IMR-90 (cell line): ENCODE measurements at regions not wholly inside any gene's neighbourhood (a gene's known extent, or its start where the extent isn't known, plus 50 kb on each side); places are given as distances from the start of the nearest gene placed in this dataset.

ENCODE experiments used
- ATAC-seq: fragments of 200-7000 bp; cut with Tn5 transposase; 2 replicates; pipeline ENCODE4 v1.9.1; 2020; ENCODE audit warnings: low read depth, mild to moderate bottlenecking, moderate library complexity
- BruUV-seq: library from RNA; stranded (reverse); fragments of 400-500 nt; replicated peaks from 2 replicates; lab custom pipeline; 2021; lab: Mats Ljungman, UMichigan
- CTCF ChIA-PET: fragments of 300-600 bp; formaldehyde crosslinking; extraction: SDS; loops from one replicate; lab custom pipeline; 2021; ENCODE audit warnings: antibody characterized with exemption; lab: Yijun Ruan, JAX
- POLR2A ChIA-PET: fragments of 300-600 bp; sonication (Branson Sonifier 250); formaldehyde crosslinking; loops from one replicate; lab custom pipeline; 2022; ENCODE audit warnings: antibody characterized with exemption; ENCODE audit not compliant: unreplicated experiment; lab: Charles Lee
- DNase-seq: peaks from one replicate; pipeline ENCODE4 v3.0.0; 2013
- H2AFZ ChIP-seq: replicated peaks from 2 replicates; pipeline ENCODE3; 2013; ENCODE audit warnings: low read length, mild to moderate bottlenecking; ENCODE audit not compliant: poor library complexity
- H2AK5ac ChIP-seq: 2 replicates; pipeline ENCODE4 v1.6.1; 2013; ENCODE audit warnings: low read depth, low read length, inconsistent platforms
- H2AK9ac ChIP-seq: replicated peaks from 2 replicates; pipeline ENCODE3; 2013; ENCODE audit warnings: mild to moderate bottlenecking, low read depth, low read length, moderate library complexity; ENCODE audit not compliant: poor library complexity
- H2BK120ac ChIP-seq: 2 replicates; pipeline ENCODE4 v1.6.1; 2013; ENCODE audit warnings: low read depth, low read length, inconsistent platforms
- H2BK15ac ChIP-seq: 3 replicates; pipeline ENCODE4 v1.6.1; 2013; ENCODE audit warnings: low read depth, low read length, inconsistent platforms
- H2BK20ac ChIP-seq: 2 replicates; pipeline ENCODE4 v1.6.1; 2013; ENCODE audit warnings: low read depth, mild to moderate bottlenecking, inconsistent platforms, low read length, moderate library complexity
- H2BK5ac ChIP-seq: 2 replicates; pipeline ENCODE4 v1.6.1; 2013; ENCODE audit warnings: mild to moderate bottlenecking, low read depth, low read length, inconsistent platforms; ENCODE audit not compliant: poor library complexity, severe bottlenecking
- H3K14ac ChIP-seq: replicated peaks from 2 replicates; pipeline ENCODE4 v1.6.1; 2013; ENCODE audit warnings: low read depth, low read length, inconsistent platforms
- H3K18ac ChIP-seq: 2 replicates; pipeline ENCODE4 v1.6.1; 2013; ENCODE audit warnings: low read depth, low read length, control low read depth
- H3K23ac ChIP-seq: 2 replicates; pipeline ENCODE4 v1.6.1; 2013; ENCODE audit warnings: low read depth, low read length, inconsistent platforms
- H3K27ac ChIP-seq: 2 replicates; pipeline ENCODE4 v1.5.1; 2013; ENCODE audit warnings: mild to moderate bottlenecking, control low read depth, low read length; ENCODE audit not compliant: insufficient read depth
- H3K27me3 ChIP-seq: 2 replicates; pipeline ENCODE4 v1.6.1; 2013; ENCODE audit warnings: low read length; ENCODE audit not compliant: control insufficient read depth, insufficient read depth
- H3K36me3 ChIP-seq: 2 replicates; pipeline ENCODE4 v1.6.1; 2013; ENCODE audit warnings: low read length, mixed read lengths; ENCODE audit not compliant: control insufficient read depth, insufficient read depth
- H3K4ac ChIP-seq: 2 replicates; pipeline ENCODE4 v1.6.1; 2013; ENCODE audit warnings: low read depth, low read length, inconsistent platforms
- H3K4me1 ChIP-seq: 2 replicates; pipeline ENCODE4 v1.6.1; 2013; ENCODE audit warnings: low read length, mixed read lengths; ENCODE audit not compliant: control insufficient read depth, insufficient read depth
- H3K4me2 ChIP-seq: 2 replicates; pipeline ENCODE4 v1.6.1; 2013; ENCODE audit warnings: low read depth, mild to moderate bottlenecking, control low read depth, low read length, moderate library complexity
- H3K4me3 ChIP-seq: 2 replicates; pipeline ENCODE4 v1.5.1; 2013; ENCODE audit warnings: low read depth, mild to moderate bottlenecking, control low read depth, low read length, moderate library complexity; ENCODE audit not compliant: insufficient read depth
- H3K56ac ChIP-seq: 2 replicates; pipeline ENCODE4 v1.6.1; 2013; ENCODE audit warnings: low read length, inconsistent platforms; ENCODE audit not compliant: insufficient read depth; ENCODE audit errors: extremely low read depth
- H3K79me1 ChIP-seq, 2 experiments: 2 replicates each; pipeline ENCODE4 v1.6.1; 2013; ENCODE audit warnings: low read length in 2 of 2, inconsistent platforms in 1 of 2, low read depth in 1 of 2
- H3K9ac ChIP-seq: 2 replicates; pipeline ENCODE4 v1.6.1; 2013; ENCODE audit warnings: low read depth, low read length, control low read depth
- H3K9me1 ChIP-seq: 2 replicates; pipeline ENCODE4 v1.6.1; 2013; ENCODE audit warnings: low read length, inconsistent platforms; ENCODE audit not compliant: insufficient read depth
- H3K9me3 ChIP-seq: 2 replicates; pipeline ENCODE4 v1.6.1; 2013; ENCODE audit warnings: low read length; ENCODE audit not compliant: control insufficient read depth, insufficient read depth
- H4K20me1 ChIP-seq: 2 replicates; pipeline ENCODE4 v1.6.1; 2013; ENCODE audit warnings: low read length, inconsistent platforms; ENCODE audit not compliant: insufficient read depth
- H4K5ac ChIP-seq: 2 replicates; pipeline ENCODE4 v1.6.1; 2013; ENCODE audit warnings: mild to moderate bottlenecking, low read depth, low read length, control low read depth
- H4K8ac ChIP-seq, 2 experiments: 2 replicates each; pipeline ENCODE4 v1.6.1; 2013; ENCODE audit warnings: low read depth in 2 of 2, low read length in 2 of 2, control low read depth in 1 of 2, inconsistent platforms in 1 of 2
- H4K91ac ChIP-seq: 2 replicates; pipeline ENCODE4 v1.6.1; 2013; ENCODE audit warnings: low read depth, low read length, inconsistent platforms; ENCODE audit not compliant: insufficient read depth
- BHLHE40 ChIP-seq: fragments of 150-350 bp; IDR thresholded peaks from 2 replicates; pipeline ENCODE4 v1.6.1; 2016; ENCODE audit warnings: mild to moderate bottlenecking, low read depth, low read length
- CEBPB ChIP-seq: IDR thresholded peaks from 2 replicates; pipeline ENCODE4 v1.6.1; 2012; ENCODE audit warnings: low read depth, low read length, improper control_type of control experiment
- CHD1 ChIP-seq: IDR thresholded peaks from 2 replicates; pipeline ENCODE4 v1.6.1; 2012; ENCODE audit warnings: low read depth, low read length, improper control_type of control experiment
- CTCF ChIP-seq: conservative IDR thresholded peaks from 2 replicates; pipeline ENCODE4 v1.5.1; 2012; ENCODE audit warnings: mild to moderate bottlenecking, low read depth, low read length, improper control_type of control experiment
- ELK1 ChIP-seq: fragments of 150-350 bp; IDR thresholded peaks from 2 replicates; pipeline ENCODE4 v1.6.1; 2016; ENCODE audit warnings: low read depth, mild to moderate bottlenecking, low read length, moderate library complexity, borderline replicate concordance
- FOS ChIP-seq: fragments of 150-350 bp; IDR thresholded peaks from 2 replicates; pipeline ENCODE4 v1.6.1; 2016; ENCODE audit warnings: low read depth, low read length
- MAFK ChIP-seq: IDR thresholded peaks from 2 replicates; pipeline ENCODE4 v1.6.1; 2012; ENCODE audit warnings: low read depth, low read length, improper control_type of control experiment
- MAZ ChIP-seq: IDR thresholded peaks from 2 replicates; pipeline ENCODE4 v1.6.1; 2012; ENCODE audit warnings: low read depth, mild to moderate bottlenecking, low read length, improper control_type of control experiment, moderate library complexity, borderline replicate concordance
- MXI1 ChIP-seq: IDR thresholded peaks from 2 replicates; pipeline ENCODE4 v1.6.1; 2012; ENCODE audit warnings: low read depth, mild to moderate bottlenecking, low read length, moderate library complexity, borderline replicate concordance
- NFE2L2 ChIP-seq: fragments of 150-350 bp; IDR thresholded peaks from 2 replicates; pipeline ENCODE4 v1.6.1; 2016; ENCODE audit warnings: low read depth, mild to moderate bottlenecking, low read length
- POLR2A ChIP-seq: IDR thresholded peaks from 2 replicates; pipeline ENCODE4 v1.6.1; 2012; ENCODE audit warnings: mild to moderate bottlenecking, low read depth, low read length
- RAD21 ChIP-seq: IDR thresholded peaks from 2 replicates; pipeline ENCODE4 v1.6.1; 2012; ENCODE audit warnings: low read length, improper control_type of control experiment
- RCOR1 ChIP-seq: IDR thresholded peaks from 2 replicates; pipeline ENCODE4 v1.6.1; 2012; ENCODE audit warnings: mild to moderate bottlenecking, low read length, improper control_type of control experiment; ENCODE audit not compliant: insufficient replicate concordance
- RFX5 ChIP-seq: IDR thresholded peaks from 2 replicates; pipeline ENCODE4 v1.8.0; 2012; ENCODE audit warnings: low read depth, mild to moderate bottlenecking, low read length, moderate library complexity
- SMC3 ChIP-seq: fragments of 150-350 bp; IDR thresholded peaks from 2 replicates; pipeline ENCODE4 v1.6.1; 2016; ENCODE audit warnings: low read depth, mild to moderate bottlenecking, antibody characterized with exemption, low read length, moderate library complexity
- USF2 ChIP-seq: fragments of 150-350 bp; IDR thresholded peaks from 2 replicates; pipeline ENCODE4 v1.6.1; 2017; ENCODE audit warnings: mild to moderate bottlenecking, antibody characterized with exemption, low read length, low read depth
- WGBS, 2 experiments: methylation state at CpG; one replicate each; pipeline versions ENCODE4 v1.1.5 to v1.1.7; 2013; ENCODE audit warnings: missing lambda C conversion rate in 2 of 2; ENCODE audit not compliant: insufficient read length in 1 of 2; ENCODE audit errors: extremely low coverage in 2 of 2; 5-methylcytosine and 5-hydroxymethylcytosine counted together
- dilution Hi-C: fragments of 300-500 bp; cut with HindIII; formaldehyde crosslinking; loops from one replicate; pipeline ENCODE4 v1.14.3; 2018; ENCODE audit warnings: low sequenced_read_pairs; ENCODE audit not compliant: unreplicated experiment
- in situ Hi-C: fragments of 300-500 bp; cut with MboI; formaldehyde crosslinking; loops from 3 replicates; pipeline ENCODE4 v1.14.3; 2019; ENCODE audit warnings: low sequenced_read_pairs, inconsistent platforms, mixed read lengths
- intact Hi-C: fragments of 100-400 bp; cut with micrococcal nuclease; formaldehyde crosslinking; loops from 2 replicates; pipeline ENCODE4 v1.10.0; 2022

- no peak overlapping the region for H3K23ac ChIP-seq
- no peaks in the 10 kb centered on the region for H3K4me1 ChIP-seq
- H4K5ac ChIP-seq: no peak overlapping the region
- no peak overlapping the region for H3K18ac ChIP-seq
- no peak for ATAC-seq
- H3K14ac ChIP-seq: no peak overlapping the region
- in situ Hi-C loops: no loop called here
- TF ChIP-seq POLR2A (no peak), RFX5 (no peak), RAD21 (no peak), ELK1 (no peak), MXI1 (no peak), BHLHE40 (no peak), CHD1 (no peak), NFE2L2 (no peak), MAFK (no peak), FOS (no peak), CTCF (no peak), USF2 (no peak), MAZ (no peak), CEBPB (no peak), SMC3 (no peak), RCOR1 (no peak)
- no peak overlapping the region for H3K9ac ChIP-seq
- H3K9me1 ChIP-seq: no peaks in the 10 kb centered on the region
- no peaks in the 10 kb centered on the region for H3K27me3 ChIP-seq
- H3K27ac ChIP-seq: no peak overlapping the region
- DNase-seq: no peak
- H2AK9ac ChIP-seq: no peak overlapping the region
- H3K9me3 ChIP-seq: no peaks in the 10 kb centered on the region
- H2AFZ ChIP-seq: no peak overlapping the region
- H2BK120ac ChIP-seq: no peak overlapping the region
- no peak overlapping the region for H3K4ac ChIP-seq
- ChIA-PET POLR2A (no interaction called here), CTCF (no interaction called here)
- no peak overlapping the region for H4K8ac ChIP-seq
- dilution Hi-C loops: no loop called here
- no peaks in the 10 kb centered on the region for H3K79me1 ChIP-seq
- intact Hi-C loops: no loop called here
- no peak overlapping the region for H4K91ac ChIP-seq
- 0% methylated on average over 2 of the region's 3 CpGs; no CpG with 5 or more reads in 1 of the 2 experiments for WGBS, 2 experiments
- H3K56ac ChIP-seq: no peak overlapping the region
- no peak overlapping the region for H2BK15ac ChIP-seq
- H4K20me1 ChIP-seq: no peaks in the 10 kb centered on the region
- no peak overlapping the region for H3K4me3 ChIP-seq
- no peak overlapping the region for H3K4me2 ChIP-seq
- H2AK5ac ChIP-seq: no peak overlapping the region
- no peaks in the 10 kb centered on the region for H3K36me3 ChIP-seq
- BruUV-seq: no TSS peak
- H2BK20ac ChIP-seq: no peak overlapping the region
- H2BK5ac ChIP-seq: no peak overlapping the region
These were observed 53.8 kb upstream of the ADAMTS18 start for GRCh38 chr16:77488652-77489051.
